Choroid plexus epithelial cell (primary cell): ENCODE measurements at regions not wholly inside any gene's neighbourhood (a gene's known extent, or its start where the extent isn't known, plus 50 kb on each side); places are given as distances from the start of the nearest gene placed in this dataset.
A peak's percentile ranks its signal among the peaks of the same experiment; 100 is the strongest.

Experiments
- DNase-seq: peaks from one replicate; pipeline ENCODE4 v3.0.0-alpha.2; 2010; ENCODE audit warnings: low read depth
- H3K4me3 ChIP-seq: 2 replicates; pipeline ENCODE4 v1.5.1; 2011; ENCODE audit warnings: low read depth, mild to moderate bottlenecking, control low read depth, low read length, moderate library complexity
- TF ChIP-seq, protein P1 (sequence below): conservative IDR thresholded peaks from 2 replicates; pipeline ENCODE4 v1.5.1; 2011; ENCODE audit warnings: low read depth, mild to moderate bottlenecking, control low read depth, inconsistent platforms, low read length, moderate library complexity

DNA sequence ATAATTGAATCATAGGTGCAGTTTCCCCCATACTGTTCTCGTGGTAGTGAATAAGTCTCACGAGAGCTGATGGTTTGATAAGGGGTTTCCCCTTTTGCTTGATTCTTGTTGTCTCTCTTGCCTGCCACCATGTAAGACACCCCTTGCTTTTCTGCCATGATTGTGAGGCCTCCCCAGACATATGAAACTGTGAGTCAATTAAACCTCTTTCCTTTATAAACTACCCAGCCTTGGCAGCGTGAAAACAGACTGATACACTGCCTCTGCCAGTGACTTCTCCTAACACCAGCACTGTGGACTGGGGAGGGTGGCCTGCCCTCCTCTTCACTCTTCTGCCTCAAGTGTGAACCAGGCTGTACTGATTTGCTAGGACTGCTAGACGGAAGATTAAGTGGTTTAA lies 108.6 kb downstream of the RAB11FIP2 start:
- TF ChIP-seq, protein P1, sequence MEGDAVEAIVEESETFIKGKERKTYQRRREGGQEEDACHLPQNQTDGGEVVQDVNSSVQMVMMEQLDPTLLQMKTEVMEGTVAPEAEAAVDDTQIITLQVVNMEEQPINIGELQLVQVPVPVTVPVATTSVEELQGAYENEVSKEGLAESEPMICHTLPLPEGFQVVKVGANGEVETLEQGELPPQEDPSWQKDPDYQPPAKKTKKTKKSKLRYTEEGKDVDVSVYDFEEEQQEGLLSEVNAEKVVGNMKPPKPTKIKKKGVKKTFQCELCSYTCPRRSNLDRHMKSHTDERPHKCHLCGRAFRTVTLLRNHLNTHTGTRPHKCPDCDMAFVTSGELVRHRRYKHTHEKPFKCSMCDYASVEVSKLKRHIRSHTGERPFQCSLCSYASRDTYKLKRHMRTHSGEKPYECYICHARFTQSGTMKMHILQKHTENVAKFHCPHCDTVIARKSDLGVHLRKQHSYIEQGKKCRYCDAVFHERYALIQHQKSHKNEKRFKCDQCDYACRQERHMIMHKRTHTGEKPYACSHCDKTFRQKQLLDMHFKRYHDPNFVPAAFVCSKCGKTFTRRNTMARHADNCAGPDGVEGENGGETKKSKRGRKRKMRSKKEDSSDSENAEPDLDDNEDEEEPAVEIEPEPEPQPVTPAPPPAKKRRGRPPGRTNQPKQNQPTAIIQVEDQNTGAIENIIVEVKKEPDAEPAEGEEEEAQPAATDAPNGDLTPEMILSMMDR, result no peak
- no peak overlapping the region for H3K4me3 ChIP-seq
- no peak for DNase-seq

DNA sequence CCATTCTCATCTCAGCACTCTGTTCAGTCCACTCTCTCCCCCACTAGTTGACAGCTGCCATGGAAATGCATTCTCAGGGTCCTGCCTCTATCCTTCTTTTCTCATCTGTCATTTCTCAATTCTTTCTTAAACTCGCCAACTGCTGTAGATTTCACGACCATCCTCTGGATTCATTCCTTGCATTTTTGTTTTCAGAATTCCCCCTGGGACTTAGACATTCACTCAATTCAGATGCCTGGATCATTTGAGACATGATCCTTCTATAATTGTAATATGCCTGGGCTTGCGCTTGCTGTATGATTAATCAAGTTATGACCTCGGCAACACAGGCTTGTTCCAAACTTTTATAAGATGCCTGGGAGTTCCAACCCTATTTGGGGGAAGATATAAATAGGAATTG lies 104.5 kb downstream of the RAB11FIP2 start:
- TF ChIP-seq, protein P1, result no peak

DNA sequence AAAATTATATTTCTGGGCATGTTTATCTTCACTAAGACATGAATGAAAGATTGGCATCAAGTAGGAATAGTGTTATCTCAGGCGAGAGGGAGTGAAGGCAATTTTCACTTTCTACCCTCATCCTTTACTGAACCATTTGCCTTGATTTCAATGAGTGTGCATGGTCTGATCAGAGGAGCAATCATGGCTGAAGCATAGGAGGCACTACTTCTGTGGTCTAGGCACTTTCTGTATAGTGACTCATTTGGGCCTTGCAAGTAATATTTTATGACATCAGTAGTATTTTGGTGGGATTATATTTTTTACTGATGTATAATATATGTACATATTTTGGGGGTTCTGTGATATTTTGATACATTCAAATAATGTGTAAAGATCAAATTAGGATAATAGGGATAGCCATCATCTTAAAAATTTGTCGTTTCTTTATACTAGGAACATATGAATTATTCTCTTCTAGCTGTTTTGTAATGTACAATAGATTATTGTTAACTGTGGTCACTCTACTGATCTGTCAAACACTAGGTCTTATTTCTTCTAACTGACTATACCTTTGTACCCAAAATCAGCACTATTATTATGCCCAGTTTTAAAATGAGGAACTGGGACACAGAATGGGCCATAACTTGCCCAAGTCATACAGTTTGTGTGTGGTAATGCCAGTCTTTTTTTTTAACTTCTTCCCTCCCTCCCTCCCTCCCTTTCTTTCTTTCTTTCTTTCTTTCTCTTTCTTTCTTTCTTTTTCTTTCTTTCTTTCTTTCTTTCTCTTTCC lies 101.9 kb downstream of the RAB11FIP2 start:
- TF ChIP-seq, protein P1, result no peak
- no peak for DNase-seq
- H3K4me3 ChIP-seq, result no peak overlapping the region

More for the DNA sequence above, 104.5 kb downstream of the RAB11FIP2 start:
- no peak for DNase-seq
- no peak overlapping the region for H3K4me3 ChIP-seq

DNA sequence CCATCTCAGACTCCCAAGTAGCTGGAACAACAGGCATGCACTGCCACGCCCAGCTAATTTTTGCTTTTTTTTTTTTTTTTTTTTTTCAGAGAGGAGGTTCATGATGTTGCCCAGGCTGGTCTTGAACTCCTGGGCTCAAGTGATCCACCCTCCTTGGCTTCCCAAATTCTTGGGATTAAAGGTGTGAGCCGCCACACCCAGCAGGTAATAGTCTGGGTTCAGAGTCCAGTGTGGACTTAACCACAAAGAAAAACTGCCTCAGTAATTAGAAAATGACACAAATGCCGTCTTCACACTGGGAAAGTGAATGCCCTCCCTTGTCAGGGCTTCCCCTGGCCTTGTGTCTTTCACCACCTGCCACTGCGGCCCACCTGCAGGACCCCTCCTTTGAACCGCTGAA lies 101.1 kb downstream of the RAB11FIP2 start:
- TF ChIP-seq, protein P1, result no peak
- no peak for DNase-seq
- H3K4me3 ChIP-seq, result no peak overlapping the region

DNA sequence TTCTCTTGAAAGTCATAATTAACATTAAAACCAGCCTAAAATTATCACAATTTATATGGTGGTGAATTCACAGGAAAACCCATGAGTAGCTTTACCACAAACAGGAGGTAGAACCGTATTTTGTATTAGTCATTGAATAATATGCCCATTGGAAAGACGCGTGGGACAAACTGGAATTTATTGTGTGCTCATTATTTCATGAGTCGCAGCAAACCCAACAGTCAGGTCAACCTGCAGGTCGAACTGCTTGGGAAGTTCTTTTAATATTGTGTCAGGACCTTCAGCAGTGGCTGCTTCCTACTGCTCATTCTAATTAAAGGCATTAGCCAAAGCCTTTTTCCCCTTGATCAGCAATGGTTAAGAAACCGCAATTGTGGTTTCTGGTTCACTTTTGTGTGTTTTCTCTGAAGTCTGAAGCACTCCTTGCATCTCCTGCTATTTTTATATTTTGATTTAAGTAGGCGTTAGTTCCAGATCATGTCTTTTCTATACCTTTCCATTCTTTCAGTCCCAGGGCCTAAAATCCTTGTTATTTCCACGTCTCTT lies 100.1 kb downstream of the RAB11FIP2 start:
- TF ChIP-seq, protein P1, result no peak
- no peak overlapping the region for H3K4me3 ChIP-seq
- DNase-seq, result peak; percentile 7

DNA sequence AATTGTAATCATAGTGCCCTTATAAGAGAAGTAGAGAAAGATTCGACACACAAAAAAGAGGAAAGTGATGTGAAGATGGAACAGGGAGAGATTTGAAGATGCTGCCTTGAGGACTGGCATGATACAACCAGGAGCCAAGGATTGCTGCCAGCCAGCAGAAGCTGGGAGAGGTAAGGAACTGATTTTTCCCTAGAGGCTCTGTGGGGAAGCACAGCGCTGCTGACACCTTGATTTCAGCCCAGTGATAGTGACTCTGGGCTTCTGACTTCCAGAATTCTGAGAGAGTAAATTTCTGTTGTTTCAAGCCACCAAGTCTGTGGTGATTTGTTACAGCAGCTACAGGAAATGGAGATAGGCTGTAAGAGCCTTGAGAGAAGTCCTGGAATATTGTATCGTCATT lies 98.2 kb downstream of the RAB11FIP2 start:
- DNase-seq, result no peak
- H3K4me3 ChIP-seq, result no peak overlapping the region
- TF ChIP-seq, protein P1, result no peak

DNA sequence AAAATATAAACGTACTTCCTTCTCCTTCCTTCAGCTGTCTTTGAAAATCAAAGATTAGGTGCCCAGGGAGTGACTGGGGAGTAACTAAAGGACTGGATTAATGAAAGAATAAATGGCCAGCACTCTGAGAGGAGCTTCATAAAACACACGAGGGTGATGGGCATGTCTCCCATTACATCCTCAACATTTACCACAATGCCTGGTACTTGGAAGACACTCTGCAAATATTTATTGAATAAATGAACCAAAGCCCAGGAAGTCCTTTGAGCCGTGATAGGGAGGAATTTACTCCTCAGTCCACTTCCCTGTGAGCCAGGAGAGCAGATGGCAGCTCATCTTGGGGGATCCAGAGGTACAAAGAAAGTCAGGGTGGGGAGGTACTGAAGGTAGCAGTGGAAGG lies 96.3 kb downstream of the RAB11FIP2 start:
- H3K4me3 ChIP-seq, result no peak overlapping the region
- DNase-seq, result no peak
- TF ChIP-seq, protein P1, result no peak
